Left ventricle myocardium inferior (tissue), 1 donor: ENCODE measurements at regions not wholly inside any gene's neighbourhood (a gene's known extent, or its start where the extent isn't known, plus 50 kb on each side); places are given as distances from the start of the nearest gene placed in this dataset.

Experiments used
- DNase-seq: peaks from one replicate; pipeline ENCODE4 v3.0.0-alpha.2; 2020
- H3K27ac ChIP-seq: fragments of 200-600 bp; replicated peaks from 2 replicates; pipeline ENCODE4 v1.8.0; 2021
- H3K27me3 ChIP-seq: fragments of 200-600 bp; 2 replicates; pipeline ENCODE4 v1.8.0; 2021; ENCODE audit warnings: low read depth
- H3K36me3 ChIP-seq: fragments of 200-600 bp; 2 replicates; pipeline ENCODE4 v1.8.0; 2021
- H3K4me1 ChIP-seq: fragments of 200-600 bp; 2 replicates; pipeline ENCODE4 v1.8.0; 2021
- H3K4me3 ChIP-seq: fragments of 200-600 bp; 2 replicates; pipeline ENCODE4 v1.8.0; 2021; ENCODE audit warnings: mild to moderate bottlenecking, moderate library complexity
- H3K9me3 ChIP-seq: fragments of 200-600 bp; replicated peaks from 2 replicates; pipeline ENCODE4 v1.8.0; 2021
- CTCF ChIP-seq: fragments of 200-600 bp; IDR thresholded peaks from 2 replicates; pipeline ENCODE4 v1.8.0; 2021; ENCODE audit warnings: antibody characterized with exemption, mild to moderate bottlenecking, borderline replicate concordance
- intact Hi-C: fragments of 100-400 bp; cut with micrococcal nuclease; formaldehyde crosslinking; loops from one replicate; pipeline ENCODE4 v1.11.0; 2022
- donor health status: DM: no; HTN: yes; CAD: no; lungs with severe emphysema.

GRCh38 chr3:150254309-150254708 lies 153.8 kb upstream of the TSC22D2 start:
- intact Hi-C loops: no loop called here
- peaks cover 24% of the 10 kb centered on the region for H3K4me1 ChIP-seq
- H3K9me3 ChIP-seq: no peaks in the 10 kb centered on the region
- peak overlapping the region; percentile 88 for H3K27ac ChIP-seq
- no peak for TF ChIP-seq CTCF
- no peak for DNase-seq
- no peaks in the 10 kb centered on the region for H3K36me3 ChIP-seq
- no peaks in the 10 kb centered on the region for H3K27me3 ChIP-seq
- no peak overlapping the region for H3K4me3 ChIP-seq

GRCh38 chr3:150253622-150254021 lies 154.5 kb upstream of the TSC22D2 start:
- H3K36me3 ChIP-seq: no peaks in the 10 kb centered on the region
- no peaks in the 10 kb centered on the region for H3K27me3 ChIP-seq
- intact Hi-C loops: no loop called here
- no peak overlapping the region for H3K4me3 ChIP-seq
- TF ChIP-seq CTCF: no peak
- DNase-seq: no peak
- H3K4me1 ChIP-seq: peaks cover 24% of the 10 kb centered on the region
- no peaks in the 10 kb centered on the region for H3K9me3 ChIP-seq
- peak overlapping the region; percentile 88 for H3K27ac ChIP-seq

- TF ChIP-seq CTCF: no peak
- Histone ChIP-seq H3K4me1 (peaks cover 24% of the 10 kb centered on the region), H3K36me3 (no peaks in the 10 kb centered on the region), H3K27me3 (no peaks in the 10 kb centered on the region), H3K27ac (no peak overlapping the region), H3K4me3 (no peak overlapping the region), H3K9me3 (no peaks in the 10 kb centered on the region)
- intact Hi-C loops: no loop called here
- DNase-seq: no peak
These were observed 155.6 kb upstream of the TSC22D2 start for GRCh38 chr3:150252462-150252861.

GRCh38 chr3:150251187-150252062 lies 156.7 kb upstream of the TSC22D2 start:
- H3K4me1 ChIP-seq: peaks cover 21% of the 10 kb centered on the region
- no peaks in the 10 kb centered on the region for H3K36me3 ChIP-seq
- intact Hi-C loops: no loop called here

GRCh38 chr3:150249779-150250470 lies 158.2 kb upstream of the TSC22D2 start:
- TF ChIP-seq CTCF: no peak
- DNase-seq: no peak
- intact Hi-C loops: no loop called here
- Histone ChIP-seq H3K36me3 (no peaks in the 10 kb centered on the region), H3K9me3 (no peaks in the 10 kb centered on the region), H3K4me3 (no peak overlapping the region), H3K27me3 (no peaks in the 10 kb centered on the region), H3K4me1 (peaks cover 12% of the 10 kb centered on the region), H3K27ac (no peak overlapping the region)

More at GRCh38 chr3:150251187-150252062, 156.7 kb upstream of the TSC22D2 start:
- Histone ChIP-seq H3K27ac (no peak overlapping the region), H3K27me3 (no peaks in the 10 kb centered on the region), H3K4me3 (no peak overlapping the region), H3K9me3 (no peaks in the 10 kb centered on the region)
- no peak for DNase-seq
- TF ChIP-seq CTCF: no peak
